IMR-90 (cell line): ENCODE measurements at regions not wholly inside any gene's neighbourhood (a gene's known extent, or its start where the extent isn't known, plus 50 kb on each side); places are given as distances from the start of the nearest gene placed in this dataset.

Experiments used
- ATAC-seq: fragments of 200-7000 bp; cut with Tn5 transposase; 2 replicates; pipeline ENCODE4 v1.9.1; 2020; ENCODE audit warnings: low read depth, mild to moderate bottlenecking, moderate library complexity
- BruUV-seq: library from RNA; stranded (reverse); fragments of 400-500 nt; replicated peaks from 2 replicates; lab custom pipeline; 2021; lab: Mats Ljungman, UMichigan
- CTCF ChIA-PET: fragments of 300-600 bp; formaldehyde crosslinking; extraction: SDS; loops from one replicate; lab custom pipeline; 2021; ENCODE audit warnings: antibody characterized with exemption; lab: Yijun Ruan, JAX
- POLR2A ChIA-PET: fragments of 300-600 bp; sonication (Branson Sonifier 250); formaldehyde crosslinking; loops from one replicate; lab custom pipeline; 2022; ENCODE audit warnings: antibody characterized with exemption; ENCODE audit not compliant: unreplicated experiment; lab: Charles Lee
- DNase-seq: peaks from one replicate; pipeline ENCODE4 v3.0.0; 2013
- H2AFZ ChIP-seq: replicated peaks from 2 replicates; pipeline ENCODE3; 2013; ENCODE audit warnings: low read length, mild to moderate bottlenecking; ENCODE audit not compliant: poor library complexity
- H2AK5ac ChIP-seq: 2 replicates; pipeline ENCODE4 v1.6.1; 2013; ENCODE audit warnings: low read depth, low read length, inconsistent platforms
- H2AK9ac ChIP-seq: replicated peaks from 2 replicates; pipeline ENCODE3; 2013; ENCODE audit warnings: mild to moderate bottlenecking, low read depth, low read length, moderate library complexity; ENCODE audit not compliant: poor library complexity
- H2BK120ac ChIP-seq: 2 replicates; pipeline ENCODE4 v1.6.1; 2013; ENCODE audit warnings: low read depth, low read length, inconsistent platforms
- H2BK15ac ChIP-seq: 3 replicates; pipeline ENCODE4 v1.6.1; 2013; ENCODE audit warnings: low read depth, low read length, inconsistent platforms
- H2BK20ac ChIP-seq: 2 replicates; pipeline ENCODE4 v1.6.1; 2013; ENCODE audit warnings: low read depth, mild to moderate bottlenecking, inconsistent platforms, low read length, moderate library complexity
- H2BK5ac ChIP-seq: 2 replicates; pipeline ENCODE4 v1.6.1; 2013; ENCODE audit warnings: mild to moderate bottlenecking, low read depth, low read length, inconsistent platforms; ENCODE audit not compliant: poor library complexity, severe bottlenecking
- H3K14ac ChIP-seq: replicated peaks from 2 replicates; pipeline ENCODE4 v1.6.1; 2013; ENCODE audit warnings: low read depth, low read length, inconsistent platforms
- H3K18ac ChIP-seq: 2 replicates; pipeline ENCODE4 v1.6.1; 2013; ENCODE audit warnings: low read depth, low read length, control low read depth
- H3K23ac ChIP-seq: 2 replicates; pipeline ENCODE4 v1.6.1; 2013; ENCODE audit warnings: low read depth, low read length, inconsistent platforms
- H3K27ac ChIP-seq: 2 replicates; pipeline ENCODE4 v1.5.1; 2013; ENCODE audit warnings: mild to moderate bottlenecking, control low read depth, low read length; ENCODE audit not compliant: insufficient read depth
- H3K27me3 ChIP-seq: 2 replicates; pipeline ENCODE4 v1.6.1; 2013; ENCODE audit warnings: low read length; ENCODE audit not compliant: control insufficient read depth, insufficient read depth
- H3K36me3 ChIP-seq: 2 replicates; pipeline ENCODE4 v1.6.1; 2013; ENCODE audit warnings: low read length, mixed read lengths; ENCODE audit not compliant: control insufficient read depth, insufficient read depth
- H3K4ac ChIP-seq: 2 replicates; pipeline ENCODE4 v1.6.1; 2013; ENCODE audit warnings: low read depth, low read length, inconsistent platforms
- H3K4me1 ChIP-seq: 2 replicates; pipeline ENCODE4 v1.6.1; 2013; ENCODE audit warnings: low read length, mixed read lengths; ENCODE audit not compliant: control insufficient read depth, insufficient read depth
- H3K4me2 ChIP-seq: 2 replicates; pipeline ENCODE4 v1.6.1; 2013; ENCODE audit warnings: low read depth, mild to moderate bottlenecking, control low read depth, low read length, moderate library complexity
- H3K4me3 ChIP-seq: 2 replicates; pipeline ENCODE4 v1.5.1; 2013; ENCODE audit warnings: low read depth, mild to moderate bottlenecking, control low read depth, low read length, moderate library complexity; ENCODE audit not compliant: insufficient read depth
- H3K56ac ChIP-seq: 2 replicates; pipeline ENCODE4 v1.6.1; 2013; ENCODE audit warnings: low read length, inconsistent platforms; ENCODE audit not compliant: insufficient read depth; ENCODE audit errors: extremely low read depth
- H3K79me1 ChIP-seq, 2 experiments: 2 replicates each; pipeline ENCODE4 v1.6.1; 2013; ENCODE audit warnings: low read length in 2 of 2, inconsistent platforms in 1 of 2, low read depth in 1 of 2
- H3K9ac ChIP-seq: 2 replicates; pipeline ENCODE4 v1.6.1; 2013; ENCODE audit warnings: low read depth, low read length, control low read depth
- H3K9me1 ChIP-seq: 2 replicates; pipeline ENCODE4 v1.6.1; 2013; ENCODE audit warnings: low read length, inconsistent platforms; ENCODE audit not compliant: insufficient read depth
- H3K9me3 ChIP-seq: 2 replicates; pipeline ENCODE4 v1.6.1; 2013; ENCODE audit warnings: low read length; ENCODE audit not compliant: control insufficient read depth, insufficient read depth
- H4K20me1 ChIP-seq: 2 replicates; pipeline ENCODE4 v1.6.1; 2013; ENCODE audit warnings: low read length, inconsistent platforms; ENCODE audit not compliant: insufficient read depth
- H4K5ac ChIP-seq: 2 replicates; pipeline ENCODE4 v1.6.1; 2013; ENCODE audit warnings: mild to moderate bottlenecking, low read depth, low read length, control low read depth
- H4K8ac ChIP-seq, 2 experiments: 2 replicates each; pipeline ENCODE4 v1.6.1; 2013; ENCODE audit warnings: low read depth in 2 of 2, low read length in 2 of 2, control low read depth in 1 of 2, inconsistent platforms in 1 of 2
- H4K91ac ChIP-seq: 2 replicates; pipeline ENCODE4 v1.6.1; 2013; ENCODE audit warnings: low read depth, low read length, inconsistent platforms; ENCODE audit not compliant: insufficient read depth
- CHD1 ChIP-seq: IDR thresholded peaks from 2 replicates; pipeline ENCODE4 v1.6.1; 2012; ENCODE audit warnings: low read depth, low read length, improper control_type of control experiment
- FOS ChIP-seq: fragments of 150-350 bp; IDR thresholded peaks from 2 replicates; pipeline ENCODE4 v1.6.1; 2016; ENCODE audit warnings: low read depth, low read length
- MAFK ChIP-seq: IDR thresholded peaks from 2 replicates; pipeline ENCODE4 v1.6.1; 2012; ENCODE audit warnings: low read depth, low read length, improper control_type of control experiment
- MXI1 ChIP-seq: IDR thresholded peaks from 2 replicates; pipeline ENCODE4 v1.6.1; 2012; ENCODE audit warnings: low read depth, mild to moderate bottlenecking, low read length, moderate library complexity, borderline replicate concordance
- NFE2L2 ChIP-seq: fragments of 150-350 bp; IDR thresholded peaks from 2 replicates; pipeline ENCODE4 v1.6.1; 2016; ENCODE audit warnings: low read depth, mild to moderate bottlenecking, low read length
- POLR2A ChIP-seq: IDR thresholded peaks from 2 replicates; pipeline ENCODE4 v1.6.1; 2012; ENCODE audit warnings: mild to moderate bottlenecking, low read depth, low read length
- RAD21 ChIP-seq: IDR thresholded peaks from 2 replicates; pipeline ENCODE4 v1.6.1; 2012; ENCODE audit warnings: low read length, improper control_type of control experiment
- RCOR1 ChIP-seq: IDR thresholded peaks from 2 replicates; pipeline ENCODE4 v1.6.1; 2012; ENCODE audit warnings: mild to moderate bottlenecking, low read length, improper control_type of control experiment; ENCODE audit not compliant: insufficient replicate concordance
- SMC3 ChIP-seq: fragments of 150-350 bp; IDR thresholded peaks from 2 replicates; pipeline ENCODE4 v1.6.1; 2016; ENCODE audit warnings: low read depth, mild to moderate bottlenecking, antibody characterized with exemption, low read length, moderate library complexity
- WGBS, 2 experiments: methylation state at CpG; one replicate each; pipeline versions ENCODE4 v1.1.5 to v1.1.7; 2013; ENCODE audit warnings: missing lambda C conversion rate in 2 of 2; ENCODE audit not compliant: insufficient read length in 1 of 2; ENCODE audit errors: extremely low coverage in 2 of 2; 5-methylcytosine and 5-hydroxymethylcytosine counted together
- dilution Hi-C: fragments of 300-500 bp; cut with HindIII; formaldehyde crosslinking; loops from one replicate; pipeline ENCODE4 v1.14.3; 2018; ENCODE audit warnings: low sequenced_read_pairs; ENCODE audit not compliant: unreplicated experiment
- in situ Hi-C: fragments of 300-500 bp; cut with MboI; formaldehyde crosslinking; loops from 3 replicates; pipeline ENCODE4 v1.14.3; 2019; ENCODE audit warnings: low sequenced_read_pairs, inconsistent platforms, mixed read lengths
- intact Hi-C: fragments of 100-400 bp; cut with micrococcal nuclease; formaldehyde crosslinking; loops from 2 replicates; pipeline ENCODE4 v1.10.0; 2022
- TF ChIP-seq, protein P1 (sequence below): conservative IDR thresholded peaks from 2 replicates; pipeline ENCODE4 v1.5.1; 2012; ENCODE audit warnings: mild to moderate bottlenecking, low read depth, low read length, improper control_type of control experiment
- TF ChIP-seq, protein P2 (sequence below): fragments of 150-350 bp; IDR thresholded peaks from 2 replicates; pipeline ENCODE4 v1.6.1; 2017; ENCODE audit warnings: mild to moderate bottlenecking, antibody characterized with exemption, low read length, low read depth
- TF ChIP-seq, protein P3 (sequence below): fragments of 150-350 bp; IDR thresholded peaks from 2 replicates; pipeline ENCODE4 v1.6.1; 2016; ENCODE audit warnings: low read depth, mild to moderate bottlenecking, low read length, moderate library complexity, borderline replicate concordance

DNA sequence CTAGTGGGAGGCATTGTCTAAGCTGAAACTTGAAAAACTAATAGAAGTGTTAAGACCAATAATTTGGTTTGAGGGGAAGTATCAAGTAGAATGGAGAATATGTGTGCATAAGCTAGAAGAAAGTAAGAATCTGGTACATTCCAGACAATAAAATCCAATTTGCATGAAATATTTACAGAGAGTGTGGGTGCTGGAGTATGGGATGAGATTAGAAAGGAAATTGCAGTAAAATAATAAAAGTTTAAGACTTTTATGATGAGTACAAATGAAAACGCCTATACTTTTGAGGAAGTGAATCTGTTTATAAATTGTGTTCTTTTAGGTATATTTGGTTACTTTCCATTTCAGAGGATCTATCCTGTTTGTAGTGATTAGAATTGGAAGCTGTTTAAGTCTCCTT, 165.4 kb upstream of the TNC start:
- H3K56ac ChIP-seq, result no peak overlapping the region
- POLR2A ChIA-PET, result no interaction called here
- H3K14ac ChIP-seq, result no peak overlapping the region
- H3K23ac ChIP-seq, result no peak overlapping the region
- intact Hi-C loops (no loop called here), in situ Hi-C loops (no loop called here), dilution Hi-C loops (no loop called here)
- CTCF ChIA-PET, result no interaction called here
- H2AK9ac ChIP-seq, result no peak overlapping the region
- no peak overlapping the region for H3K27ac ChIP-seq
- H4K91ac ChIP-seq, result no peak overlapping the region
- H3K9ac ChIP-seq, result no peak overlapping the region
- H3K9me1 ChIP-seq, result no peaks in the 10 kb centered on the region
- H2BK20ac ChIP-seq, result no peak overlapping the region
- no peak overlapping the region for H2BK120ac ChIP-seq
- H4K5ac ChIP-seq, result no peak overlapping the region
- no peaks in the 10 kb centered on the region for H3K79me1 ChIP-seq
- no peak overlapping the region for H3K4ac ChIP-seq
- no peak overlapping the region for H4K8ac ChIP-seq
- H2BK5ac ChIP-seq, result no peak overlapping the region
- ATAC-seq (no peak), DNase-seq (no peak)
- no peak overlapping the region for H2AK5ac ChIP-seq
- no peaks in the 10 kb centered on the region for H3K36me3 ChIP-seq
- no peaks in the 10 kb centered on the region for H4K20me1 ChIP-seq
- H3K9me3 ChIP-seq, result no peaks in the 10 kb centered on the region
- H3K4me1 ChIP-seq, result no peaks in the 10 kb centered on the region
- H3K27me3 ChIP-seq, result no peaks in the 10 kb centered on the region
- BruUV-seq, result no TSS peak
- H2AFZ ChIP-seq, result no peak overlapping the region
- no peak overlapping the region for H3K4me3 ChIP-seq
- TF ChIP-seq RCOR1 (no peak), FOS (no peak), MAFK (no peak), RAD21 (no peak), SMC3 (no peak), CHD1 (no peak), POLR2A (no peak), MXI1 (no peak), NFE2L2 (no peak)
- TF ChIP-seq, protein P1, sequence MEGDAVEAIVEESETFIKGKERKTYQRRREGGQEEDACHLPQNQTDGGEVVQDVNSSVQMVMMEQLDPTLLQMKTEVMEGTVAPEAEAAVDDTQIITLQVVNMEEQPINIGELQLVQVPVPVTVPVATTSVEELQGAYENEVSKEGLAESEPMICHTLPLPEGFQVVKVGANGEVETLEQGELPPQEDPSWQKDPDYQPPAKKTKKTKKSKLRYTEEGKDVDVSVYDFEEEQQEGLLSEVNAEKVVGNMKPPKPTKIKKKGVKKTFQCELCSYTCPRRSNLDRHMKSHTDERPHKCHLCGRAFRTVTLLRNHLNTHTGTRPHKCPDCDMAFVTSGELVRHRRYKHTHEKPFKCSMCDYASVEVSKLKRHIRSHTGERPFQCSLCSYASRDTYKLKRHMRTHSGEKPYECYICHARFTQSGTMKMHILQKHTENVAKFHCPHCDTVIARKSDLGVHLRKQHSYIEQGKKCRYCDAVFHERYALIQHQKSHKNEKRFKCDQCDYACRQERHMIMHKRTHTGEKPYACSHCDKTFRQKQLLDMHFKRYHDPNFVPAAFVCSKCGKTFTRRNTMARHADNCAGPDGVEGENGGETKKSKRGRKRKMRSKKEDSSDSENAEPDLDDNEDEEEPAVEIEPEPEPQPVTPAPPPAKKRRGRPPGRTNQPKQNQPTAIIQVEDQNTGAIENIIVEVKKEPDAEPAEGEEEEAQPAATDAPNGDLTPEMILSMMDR, result no peak
- TF ChIP-seq, protein P2, sequence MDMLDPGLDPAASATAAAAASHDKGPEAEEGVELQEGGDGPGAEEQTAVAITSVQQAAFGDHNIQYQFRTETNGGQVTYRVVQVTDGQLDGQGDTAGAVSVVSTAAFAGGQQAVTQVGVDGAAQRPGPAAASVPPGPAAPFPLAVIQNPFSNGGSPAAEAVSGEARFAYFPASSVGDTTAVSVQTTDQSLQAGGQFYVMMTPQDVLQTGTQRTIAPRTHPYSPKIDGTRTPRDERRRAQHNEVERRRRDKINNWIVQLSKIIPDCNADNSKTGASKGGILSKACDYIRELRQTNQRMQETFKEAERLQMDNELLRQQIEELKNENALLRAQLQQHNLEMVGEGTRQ, result no peak
- TF ChIP-seq, protein P3, sequence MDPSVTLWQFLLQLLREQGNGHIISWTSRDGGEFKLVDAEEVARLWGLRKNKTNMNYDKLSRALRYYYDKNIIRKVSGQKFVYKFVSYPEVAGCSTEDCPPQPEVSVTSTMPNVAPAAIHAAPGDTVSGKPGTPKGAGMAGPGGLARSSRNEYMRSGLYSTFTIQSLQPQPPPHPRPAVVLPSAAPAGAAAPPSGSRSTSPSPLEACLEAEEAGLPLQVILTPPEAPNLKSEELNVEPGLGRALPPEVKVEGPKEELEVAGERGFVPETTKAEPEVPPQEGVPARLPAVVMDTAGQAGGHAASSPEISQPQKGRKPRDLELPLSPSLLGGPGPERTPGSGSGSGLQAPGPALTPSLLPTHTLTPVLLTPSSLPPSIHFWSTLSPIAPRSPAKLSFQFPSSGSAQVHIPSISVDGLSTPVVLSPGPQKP, result no peak
- no peak overlapping the region for H3K18ac ChIP-seq
- H3K4me2 ChIP-seq, result no peak overlapping the region
- no CpG with 5 or more reads among the region's 1 CpG for WGBS, 2 experiments
- no peak overlapping the region for H2BK15ac ChIP-seq
